GM23248 (cell line): ENCODE measurements at regions not wholly inside any gene's neighbourhood (a gene's known extent, or its start where the extent isn't known, plus 50 kb on each side); places are given as distances from the start of the nearest gene placed in this dataset.

Experiments used
- EZH2 ChIP-seq: fragments of 200-600 bp; sonication (generic); IDR thresholded peaks from 2 replicates; pipeline ENCODE4 v1.6.1; 2018; ENCODE audit warnings: antibody characterized with exemption, mild to moderate bottlenecking; ENCODE audit not compliant: insufficient read depth, poor library complexity, severe bottlenecking
- EZH2phosphoT487 ChIP-seq: fragments of 200-600 bp; sonication (generic); IDR thresholded peaks from 2 replicates; pipeline ENCODE4 v1.6.1; 2018; ENCODE audit warnings: antibody characterized with exemption, moderate library complexity, mild to moderate bottlenecking, low read depth; ENCODE audit not compliant: insufficient read depth

DNA sequence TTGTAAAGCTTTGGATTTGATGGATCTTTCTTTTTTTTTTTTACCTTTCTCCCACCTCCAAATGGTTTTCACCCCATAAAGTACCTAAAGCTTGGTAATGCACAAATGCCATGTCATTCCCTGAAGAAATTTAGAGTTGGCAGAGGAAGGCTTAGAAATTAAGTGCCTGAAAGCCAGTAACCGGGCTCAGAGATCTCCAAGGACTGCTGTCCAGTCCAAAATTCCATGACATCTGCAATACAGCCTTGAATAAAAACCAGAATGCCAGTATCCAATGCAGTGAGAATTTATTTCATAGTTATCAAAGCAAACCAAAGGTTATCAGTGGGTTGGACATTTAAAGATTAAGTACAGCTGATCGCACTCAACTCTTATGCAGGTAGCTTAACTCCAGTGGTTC is 209.9 kb upstream of the RBBP8 start:
- TF ChIP-seq EZH2phosphoT487 = no peak
- TF ChIP-seq EZH2 = no peak
